ENCODE measurements at regions not wholly inside any gene's neighbourhood (a gene's known extent, or its start where the extent isn't known, plus 50 kb on each side); places are given as distances from the start of the nearest gene placed in this dataset.
A peak's percentile ranks its signal among the peaks of the same experiment; 100 is the strongest.
"Not testable (repeated sequence)": the region's sequence is repeated elsewhere in the genome, so short reads cannot be mapped to it uniquely, and the experiment has no call there.

DNA sequence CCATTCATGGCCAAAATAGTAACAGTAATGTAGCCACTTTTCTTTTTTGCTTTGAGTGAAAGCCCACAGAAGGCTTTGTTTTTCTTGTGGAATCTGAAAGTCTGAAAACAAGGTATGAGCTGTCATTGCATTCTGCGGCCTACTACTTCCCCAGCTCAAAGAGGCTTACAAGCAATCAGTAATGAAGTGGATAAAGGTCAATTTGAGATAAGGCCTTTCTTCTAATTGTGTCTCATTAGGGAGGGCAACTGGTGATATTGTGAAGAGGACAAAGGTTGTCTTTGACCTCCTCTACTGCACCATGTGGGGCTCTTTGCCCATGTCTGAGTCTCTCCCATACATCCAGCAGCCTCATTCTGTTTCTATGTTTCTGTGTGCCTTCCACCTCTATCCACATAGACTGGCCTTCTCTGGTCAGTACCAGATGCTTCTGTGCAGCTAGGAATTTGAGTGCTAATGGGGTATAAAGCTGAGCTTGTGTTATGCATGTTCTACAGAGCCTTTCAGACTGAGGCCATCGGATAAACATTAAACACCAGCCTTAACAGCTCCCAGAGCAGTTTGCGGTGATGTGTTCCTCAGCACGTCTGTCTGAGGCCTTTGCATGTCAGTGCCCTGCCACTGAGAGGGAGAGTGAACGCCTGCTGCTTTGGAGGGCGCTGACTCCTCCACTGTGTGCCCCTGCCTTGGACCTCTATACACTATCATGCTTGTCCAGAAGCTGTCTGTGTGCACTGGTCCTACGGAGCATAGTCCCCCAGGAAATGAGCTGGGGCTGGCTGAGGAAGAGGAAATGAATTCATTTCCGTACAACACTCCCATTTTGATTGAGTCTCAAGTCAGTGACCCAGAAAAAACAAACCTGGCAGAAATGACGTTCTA, 80.2 kb downstream of the SH2D1A start:
- no peak for DNase-seq

DNA sequence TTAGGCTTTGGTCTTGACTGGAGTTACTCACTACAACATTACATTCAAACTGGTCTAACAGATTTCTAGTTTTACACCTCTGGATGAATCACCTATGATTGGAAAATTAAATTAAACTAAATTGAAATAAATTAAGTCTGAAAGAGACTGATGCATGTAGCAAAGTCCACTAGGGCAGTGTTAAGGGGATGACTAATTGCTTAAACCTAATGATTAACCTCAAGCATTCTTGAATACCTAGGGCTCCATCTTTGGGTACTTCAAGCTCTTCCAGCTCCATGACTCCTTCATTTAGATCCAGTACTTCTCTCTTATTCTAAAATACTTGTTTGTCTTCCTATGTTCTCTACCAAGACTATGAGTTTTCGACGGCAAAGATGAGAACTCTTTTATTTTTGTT, 86.8 kb downstream of the SH2D1A start:
- DNase-seq = no peak

DNA sequence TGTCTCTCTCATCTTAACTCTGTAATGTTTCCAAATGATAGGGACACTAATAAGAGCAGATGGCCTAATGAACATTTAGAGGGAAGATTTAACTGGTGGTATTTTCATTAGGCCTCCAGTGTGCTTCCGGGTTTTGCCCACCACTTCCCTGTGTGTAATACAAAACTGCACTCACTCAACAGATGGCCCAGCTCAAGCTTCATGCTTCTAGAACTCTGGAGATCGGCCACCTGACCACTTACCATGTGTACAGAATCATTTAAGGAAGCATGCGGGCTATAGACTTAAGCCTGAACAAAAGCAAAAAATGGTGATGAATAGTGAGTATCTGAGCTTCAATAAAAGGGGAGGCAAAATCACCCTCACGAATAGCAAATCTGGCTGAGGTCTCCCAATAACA, 89.3 kb downstream of the SH2D1A start:
- no peak for DNase-seq

DNA sequence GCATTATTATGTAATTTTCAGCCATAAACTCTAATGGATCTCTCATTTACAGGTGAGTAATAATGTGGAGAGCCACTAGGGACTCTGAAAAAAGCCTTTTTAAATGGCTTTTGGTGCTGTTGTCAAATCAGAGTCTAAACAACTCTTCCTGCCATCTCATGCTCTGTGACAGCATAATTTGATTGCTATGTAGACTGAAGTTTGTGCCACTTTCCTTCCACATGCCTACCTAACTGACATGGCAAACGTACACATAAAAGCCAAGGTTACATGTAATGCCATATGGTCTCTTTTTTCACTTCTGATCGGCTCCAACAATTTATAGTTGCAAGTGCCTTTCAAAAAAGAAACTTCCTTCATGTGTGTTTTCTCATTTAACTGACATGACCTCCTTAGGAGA, 94.3 kb downstream of the SH2D1A start:
- DNase-seq = no peak

DNA sequence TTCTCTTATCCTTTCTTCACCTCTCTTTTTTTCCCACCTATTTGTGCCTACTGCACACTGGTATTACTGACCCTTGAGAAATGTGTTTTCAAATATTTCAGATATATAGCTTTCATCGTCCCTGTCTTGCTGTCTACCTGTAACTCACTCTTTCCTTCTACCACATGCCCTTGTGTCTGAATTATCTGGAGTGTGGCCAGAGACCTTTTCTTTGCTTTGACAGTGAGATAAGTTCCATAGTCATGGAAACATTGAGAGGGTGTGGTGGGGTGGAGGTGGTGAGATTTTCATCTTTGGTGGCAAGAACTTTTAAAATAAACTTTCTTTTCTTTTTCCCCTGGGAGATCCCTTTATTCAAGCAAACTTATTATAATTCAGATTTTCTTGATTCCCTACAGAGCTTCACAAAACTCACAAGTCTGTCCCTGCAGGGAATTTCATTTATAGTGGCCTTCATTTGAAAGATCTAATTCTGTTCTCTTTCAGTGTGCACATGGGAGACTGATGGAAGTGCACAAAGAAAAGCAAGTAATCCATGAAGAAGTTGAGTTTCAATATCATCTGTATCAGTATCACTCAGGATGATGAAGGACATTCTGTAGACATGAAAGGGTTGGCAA, 95.7 kb downstream of the SH2D1A start:
- DNase-seq = no peak

DNA sequence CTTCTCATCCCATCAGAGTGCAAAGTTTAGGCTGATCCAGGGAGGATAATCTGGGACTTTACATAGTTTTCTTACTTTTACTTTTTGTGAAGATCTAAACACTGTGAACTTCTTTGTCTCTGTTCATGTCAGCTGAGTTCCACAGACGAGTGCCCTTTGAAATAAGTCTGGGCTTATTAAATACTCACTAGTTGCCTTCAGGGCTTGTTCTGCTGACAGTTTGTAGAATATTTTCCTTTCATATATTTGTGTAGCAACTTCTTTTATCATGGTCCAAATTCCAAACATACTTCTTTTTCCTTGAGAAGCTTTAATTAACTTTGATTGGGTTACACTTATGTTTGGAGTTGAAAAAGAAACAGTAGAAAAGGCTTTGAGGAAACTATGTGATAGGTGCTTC, 109.6 kb downstream of the SH2D1A start:
- no peak for DNase-seq

DNA sequence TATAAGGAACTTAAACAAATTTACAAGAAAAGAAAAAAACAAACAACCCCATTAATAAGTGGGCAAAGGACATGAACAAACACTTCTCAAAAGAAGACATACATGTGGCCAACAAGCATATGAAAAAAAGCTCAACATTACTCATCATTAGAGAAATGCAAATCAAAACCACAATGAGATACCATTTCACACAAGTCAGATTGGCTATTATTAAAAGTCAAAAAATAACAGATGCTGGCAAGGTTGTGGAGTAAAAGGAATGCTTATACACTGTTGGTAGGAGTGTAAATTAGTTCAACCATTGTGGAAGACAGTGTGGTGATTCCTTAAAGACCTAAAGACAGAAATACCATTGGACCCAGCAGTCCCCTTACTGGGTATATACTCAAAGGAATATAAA, 113.5 kb downstream of the SH2D1A start:
- DNase-seq = not testable (repeated sequence)

DNA sequence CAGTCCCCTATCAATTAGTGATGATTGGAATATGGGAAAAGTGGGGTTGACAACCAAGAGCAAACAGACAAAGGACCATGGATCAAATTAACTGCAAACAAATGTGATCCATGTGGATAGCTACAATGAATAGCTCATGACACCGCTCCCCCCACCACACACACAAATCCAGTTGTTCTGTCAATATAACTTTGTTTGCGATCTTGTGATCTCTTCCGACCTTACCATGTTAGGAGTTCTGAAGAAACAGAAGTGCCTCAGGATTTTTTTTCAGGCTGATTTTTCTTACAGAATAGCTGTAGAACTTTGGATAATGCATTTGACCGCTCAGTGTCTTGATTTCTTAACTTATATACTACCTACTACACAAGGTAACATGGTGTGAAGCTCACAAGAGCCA, 116.6 kb downstream of the SH2D1A start:
- no peak for DNase-seq

DNA sequence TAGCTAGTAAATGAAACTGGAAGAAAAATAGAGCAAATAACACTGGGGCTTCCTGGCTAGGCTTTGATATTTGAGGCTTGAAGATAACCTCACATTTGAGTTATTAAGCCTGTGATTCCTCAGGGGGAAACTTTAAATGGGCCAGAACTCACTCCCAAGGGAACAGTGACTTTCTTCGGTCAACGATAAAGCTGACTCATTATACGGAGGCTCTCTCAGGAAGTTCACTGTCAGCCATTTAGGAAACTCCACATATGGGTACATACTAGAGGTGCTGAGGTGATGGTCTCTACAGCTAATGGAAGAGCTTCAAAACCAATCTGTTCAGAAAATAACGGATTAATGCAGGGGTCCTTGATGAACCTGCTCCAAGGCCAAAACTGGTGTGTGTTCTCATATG, 120.8 kb downstream of the SH2D1A start:
- no peak for DNase-seq

DNA sequence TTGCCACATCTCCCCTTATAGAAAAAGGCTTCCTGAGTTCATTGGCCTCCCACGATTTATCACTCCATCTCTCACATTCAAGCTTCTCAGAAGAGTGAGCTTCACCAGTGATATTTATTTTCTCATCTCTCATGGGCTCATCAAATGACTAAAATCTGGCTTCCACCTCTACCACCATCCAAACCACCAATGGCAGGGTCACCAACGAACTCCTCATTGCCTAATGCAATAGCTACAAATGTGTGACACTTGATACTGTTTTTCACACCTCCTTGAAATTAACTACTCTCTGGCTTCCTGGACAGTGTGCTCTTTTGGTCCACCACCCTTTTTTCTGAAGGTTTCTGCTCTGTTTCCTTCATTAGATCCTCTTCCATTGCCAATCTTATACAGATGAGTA, 129.0 kb downstream of the SH2D1A start:
- DNase-seq = no peak

DNA sequence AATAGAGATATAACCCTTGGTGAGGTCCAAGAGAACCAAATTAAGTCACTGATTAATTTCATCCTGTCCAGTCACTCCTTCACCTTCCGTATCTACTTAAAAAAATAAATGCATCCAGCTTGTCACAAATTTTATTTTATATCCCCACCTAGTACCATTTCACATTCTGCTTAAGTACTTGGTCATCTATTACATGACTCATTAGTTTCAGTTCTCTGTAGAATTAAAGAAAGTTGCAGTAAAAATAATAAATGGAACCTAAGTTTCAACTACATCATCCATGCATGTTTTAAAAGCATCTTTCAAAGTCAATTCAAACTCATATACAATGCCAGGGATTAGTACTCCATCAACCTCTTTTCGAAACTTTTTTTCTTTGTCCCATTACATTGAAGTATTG, 130.2 kb downstream of the SH2D1A start:
- no peak for DNase-seq

DNA sequence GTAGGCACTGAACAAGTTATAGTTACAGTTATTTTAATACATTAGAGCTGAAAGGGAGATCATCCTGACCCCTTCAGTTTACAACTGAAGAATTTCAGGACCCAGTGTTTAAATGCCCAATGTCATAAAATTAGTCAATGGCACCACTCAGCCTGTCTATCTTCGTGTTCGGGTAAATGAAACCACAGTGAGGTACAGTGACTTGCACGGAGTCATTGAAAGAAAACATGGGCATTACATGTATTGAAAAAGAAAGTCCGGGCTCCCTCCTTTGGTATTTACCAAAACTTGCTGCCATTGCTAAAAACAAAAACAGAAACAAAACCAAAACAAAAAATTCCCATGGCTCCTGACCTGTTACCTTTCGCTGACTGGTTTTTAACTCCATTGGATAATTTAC, 131.7 kb downstream of the SH2D1A start:
- DNase-seq = no peak

DNA sequence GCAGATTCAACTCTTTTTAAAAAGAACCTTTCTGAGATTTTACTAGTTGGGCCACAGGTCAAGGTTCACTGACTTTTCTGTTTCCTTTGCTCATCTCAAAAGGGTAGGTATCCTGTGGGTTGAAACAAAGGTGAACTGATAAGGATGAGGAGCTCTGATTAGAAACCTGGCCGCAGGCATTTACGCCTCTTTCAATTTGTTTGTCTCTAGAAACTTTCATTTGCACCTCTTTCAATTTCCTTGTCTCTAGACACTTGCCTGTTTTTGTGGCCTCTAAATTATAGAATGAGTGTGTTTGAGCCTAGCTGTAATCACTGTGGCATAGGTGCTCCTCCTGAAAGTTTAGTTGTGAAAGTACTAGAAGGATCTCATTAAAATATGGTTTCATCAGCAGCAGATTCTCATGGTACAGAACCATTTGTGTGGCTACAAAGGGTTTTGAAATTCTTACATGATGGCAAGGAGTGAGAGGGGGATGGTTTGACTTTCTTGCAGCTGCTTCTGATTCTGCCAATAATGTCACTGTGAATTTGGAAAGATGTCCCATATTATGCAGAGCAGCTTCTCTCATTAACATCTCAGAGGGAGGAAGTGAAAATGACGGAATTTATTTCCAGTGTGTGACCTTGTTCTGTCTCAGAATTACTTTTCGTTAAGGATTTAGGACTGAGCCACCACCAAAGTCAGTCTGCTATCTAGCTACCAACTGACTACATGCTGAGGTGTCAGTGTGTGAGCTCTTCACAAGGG, 142.2 kb downstream of the SH2D1A start:
- DNase-seq = no peak

DNA sequence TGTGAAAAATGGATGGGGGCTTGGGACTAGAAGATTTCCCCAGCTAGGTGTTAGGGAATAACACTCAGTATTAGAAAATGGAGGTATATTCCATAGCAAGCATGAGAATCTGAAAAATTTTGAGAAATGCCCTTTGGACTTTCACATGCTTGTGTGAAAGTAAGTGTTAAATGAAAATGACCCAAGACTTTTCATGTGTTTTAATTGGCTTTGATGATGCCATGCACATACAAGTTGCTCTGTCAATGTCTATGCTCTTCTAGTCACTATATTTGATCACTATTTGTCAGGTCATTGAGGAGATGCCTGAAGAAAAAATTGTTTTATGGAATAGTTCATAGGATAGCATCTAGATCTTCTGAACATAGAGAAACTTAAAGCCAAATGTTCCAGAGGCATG, 147.6 kb downstream of the SH2D1A start:
- no peak for DNase-seq

DNA sequence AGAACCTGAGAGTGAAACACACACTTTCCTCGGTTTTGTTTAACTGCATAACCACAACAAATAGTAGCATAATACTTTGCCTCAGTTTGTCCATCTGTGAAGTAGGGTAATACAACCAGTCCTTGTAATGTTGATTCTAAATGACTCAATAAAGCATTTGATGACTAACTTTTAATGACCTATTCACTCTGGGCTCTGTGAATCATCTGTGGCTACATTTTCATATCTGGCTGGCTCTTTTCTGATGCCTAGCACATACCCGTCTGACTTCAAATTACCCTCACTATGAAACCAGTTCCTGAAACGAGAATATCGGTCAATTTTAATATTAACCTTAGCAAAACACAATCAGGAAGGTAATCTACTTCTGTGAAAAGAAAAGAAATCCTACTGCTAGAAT, 151.0 kb downstream of the SH2D1A start:
- no peak for DNase-seq

DNA sequence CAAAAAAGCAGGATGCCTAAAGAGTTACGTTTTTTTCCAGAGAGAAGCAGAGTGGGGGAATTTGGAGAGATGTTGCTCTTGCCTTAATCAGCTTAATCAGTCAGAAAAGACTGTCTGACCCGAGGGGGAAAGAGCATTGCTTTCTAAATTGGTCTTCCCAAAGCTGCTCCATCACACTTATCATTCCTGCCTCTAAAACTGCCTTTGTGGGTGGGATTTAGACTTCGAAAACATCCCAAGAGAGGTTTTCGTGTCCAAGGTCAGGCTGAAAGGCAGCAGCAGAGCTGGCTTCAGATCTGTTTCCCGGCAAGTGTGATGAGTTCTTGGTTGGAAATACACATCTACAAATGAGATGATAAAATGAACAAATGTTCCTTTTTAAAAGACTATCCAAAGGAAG, 155.2 kb downstream of the SH2D1A start:
- peak; percentile 51 for DNase-seq

DNA sequence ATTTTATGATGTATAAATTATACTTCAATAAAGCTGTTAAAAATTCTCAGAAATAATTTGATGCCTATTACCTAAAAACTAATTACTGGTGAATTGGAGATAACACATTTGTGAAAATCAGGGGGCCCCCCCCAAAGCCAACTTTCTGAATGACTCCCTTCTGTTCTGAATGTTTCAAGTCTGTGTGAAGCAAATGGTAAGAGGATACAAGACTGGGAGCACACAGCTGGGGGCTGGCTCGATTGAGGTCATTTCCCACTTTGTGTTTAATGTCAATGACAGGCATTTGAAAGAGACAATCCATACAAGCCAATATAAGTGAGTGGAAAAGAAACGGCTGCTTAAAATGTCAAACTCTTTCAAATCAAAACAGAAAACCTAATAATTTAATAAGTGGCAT, 155.8 kb downstream of the SH2D1A start:
- DNase-seq = no peak

DNA sequence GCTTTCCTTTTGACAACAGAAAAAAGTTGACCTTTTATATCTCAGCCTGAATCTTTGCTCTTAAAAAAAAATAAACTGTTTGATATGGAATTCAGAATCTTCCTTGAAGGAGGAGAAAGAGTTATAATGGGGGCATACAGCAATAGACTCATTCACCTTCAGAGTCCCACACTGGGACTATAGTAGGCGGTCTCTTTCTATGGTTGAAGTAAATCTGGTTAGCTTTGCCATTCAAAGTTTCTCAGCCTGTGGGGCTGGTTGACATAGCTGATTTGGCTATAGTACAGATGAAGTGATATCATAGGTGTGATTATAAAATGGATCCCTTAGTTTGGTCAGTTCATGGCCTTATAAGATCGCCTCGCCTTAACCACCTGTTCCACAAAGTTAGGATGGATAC, 156.2 kb downstream of the SH2D1A start:
- DNase-seq = no peak

DNA sequence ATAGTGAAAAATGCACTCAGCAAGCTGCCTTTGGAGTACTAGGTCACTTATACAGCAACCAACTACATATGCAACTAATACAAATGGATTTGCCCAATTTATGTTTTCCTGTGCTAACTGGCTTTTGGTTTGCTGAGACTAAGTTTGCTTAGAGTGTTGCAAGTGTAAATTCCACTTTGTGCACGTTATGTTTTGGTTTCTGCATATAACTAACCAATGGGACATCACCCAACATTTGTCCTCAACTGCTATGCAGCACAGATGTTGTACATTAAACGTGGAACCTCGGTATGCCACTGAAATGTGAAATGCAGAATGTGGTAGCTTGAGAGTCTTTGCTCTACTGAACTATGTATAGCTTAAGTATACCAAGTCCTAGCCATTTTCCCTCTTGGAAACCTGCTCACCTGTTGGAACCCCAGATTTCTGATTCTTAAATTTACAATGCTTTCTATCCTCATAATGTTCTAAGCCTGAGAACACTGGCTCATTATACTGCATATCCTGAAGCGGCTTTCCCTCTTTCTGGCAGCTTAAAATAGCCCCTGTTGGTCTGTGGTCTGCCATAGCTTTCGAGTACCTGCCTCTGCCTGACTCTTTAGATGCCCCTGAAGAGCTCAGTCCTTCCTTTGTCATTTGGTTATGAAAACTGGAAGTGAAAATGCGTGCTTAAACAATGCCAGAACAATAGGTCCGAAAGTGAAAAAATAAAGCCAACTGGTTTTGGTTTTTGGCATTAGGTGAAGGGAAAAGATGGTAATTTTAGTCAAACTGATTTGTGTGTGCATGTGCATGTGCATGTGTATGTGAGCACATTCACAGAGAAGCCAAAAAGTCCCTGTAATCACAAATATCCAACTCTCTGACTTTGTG, 158.0 kb downstream of the SH2D1A start:
- no peak for DNase-seq

DNA sequence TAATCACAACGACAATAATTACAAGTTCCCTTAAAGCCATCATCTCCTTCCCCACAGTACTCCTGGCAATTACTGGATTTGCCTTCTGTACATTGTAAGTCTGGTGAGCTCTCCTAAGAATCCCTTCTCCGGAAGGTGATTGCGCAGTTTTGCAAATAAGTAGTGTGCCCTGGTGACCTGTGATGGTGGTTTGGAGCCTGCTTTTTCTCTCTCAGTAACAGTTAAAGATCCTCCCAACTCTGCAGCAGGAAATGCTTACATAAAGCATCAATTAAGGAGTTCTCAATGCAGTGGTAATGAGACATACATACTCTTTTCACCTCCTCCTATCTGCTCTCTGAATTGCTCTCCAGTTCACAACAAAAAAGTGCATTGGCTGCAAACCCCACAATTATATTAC, 159.7 kb downstream of the SH2D1A start:
- DNase-seq = no peak

DNA sequence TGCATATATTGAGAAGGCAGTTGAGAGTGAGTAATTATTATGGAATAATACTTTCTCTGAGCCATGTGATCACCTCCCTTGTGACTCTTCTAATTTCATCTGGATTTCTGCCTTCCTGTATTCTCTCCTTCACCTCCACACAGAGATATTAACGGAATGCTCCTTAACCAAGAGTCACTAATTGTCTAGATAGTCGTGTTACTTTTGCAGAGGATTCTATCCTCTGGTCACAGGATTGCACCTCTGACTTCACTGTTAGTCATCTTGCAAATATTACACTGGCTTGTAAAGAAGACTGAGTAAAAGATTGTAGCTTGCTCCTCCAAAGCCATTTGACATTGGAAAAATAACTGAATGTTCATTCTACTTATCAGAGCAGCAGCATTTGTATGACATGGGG, 160.9 kb downstream of the SH2D1A start:
- DNase-seq = no peak

DNA sequence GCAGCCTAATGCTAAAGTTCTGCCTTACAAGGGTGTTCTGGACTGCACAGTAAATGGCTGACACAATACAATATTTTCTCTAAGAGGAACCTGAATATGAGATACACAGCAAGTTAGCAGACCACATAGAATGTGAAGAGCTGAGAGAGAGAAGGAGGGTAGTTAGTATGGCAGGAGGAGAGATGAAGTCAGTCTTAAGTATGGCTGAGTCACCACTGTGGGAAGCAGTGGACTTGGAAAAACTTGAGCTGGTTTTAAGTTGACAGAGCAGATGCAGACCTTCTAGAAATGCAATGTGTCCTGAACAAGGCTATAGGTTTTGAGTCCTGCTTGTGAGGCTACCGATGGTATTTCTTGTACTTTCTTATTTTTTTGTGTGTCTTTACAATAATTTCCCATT, 172.5 kb downstream of the SH2D1A start:
- no peak for DNase-seq
